Uterus (tissue), 2 donors: ENCODE measurements at regions not wholly inside any gene's neighbourhood (a gene's known extent, or its start where the extent isn't known, plus 50 kb on each side); places are given as distances from the start of the nearest gene placed in this dataset.

Experiments
- POLR2A ChIP-seq, 2 donors: fragments of 450-650 bp; IDR thresholded peaks; one replicate each; pipeline ENCODE4 v1.6.1; 2016; ENCODE audit warnings: antibody characterized with exemption in 2 of 2, mild to moderate bottlenecking in 1 of 2, moderate library complexity in 1 of 2
- TF ChIP-seq, protein P1 (sequence below), 4 experiments: fragments of 200-600 bp in 2 of 4; fragments of 450-650 bp in 2 of 4; sonication (generic) in 2 of 4; IDR thresholded peaks; one replicate each; pipeline ENCODE4 v1.5.1; 2016 to 2019; ENCODE audit warnings: antibody characterized with exemption in 4 of 4, mild to moderate bottlenecking in 2 of 4, moderate library complexity in 1 of 4

DNA sequence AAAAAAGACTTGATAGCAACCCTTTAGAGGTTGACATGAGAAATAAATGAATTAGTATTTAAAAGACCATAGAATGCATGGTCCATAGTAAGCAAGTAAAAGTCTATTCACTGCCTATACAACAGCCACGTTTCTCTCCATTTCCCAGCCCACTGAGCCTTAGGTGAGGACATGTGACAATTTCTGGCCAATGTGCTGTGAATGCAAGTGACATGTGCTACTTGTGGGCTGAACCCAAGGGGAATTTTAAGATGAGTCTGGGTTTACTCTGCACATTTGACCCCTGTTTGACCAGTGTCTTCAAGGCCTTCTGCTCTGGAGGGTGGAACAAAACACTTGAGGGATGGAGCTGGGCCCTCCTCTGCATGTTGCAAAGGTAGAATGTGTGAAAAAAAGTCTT is 384.4 kb upstream of the KLF6 start:
- TF ChIP-seq, protein P1, sequence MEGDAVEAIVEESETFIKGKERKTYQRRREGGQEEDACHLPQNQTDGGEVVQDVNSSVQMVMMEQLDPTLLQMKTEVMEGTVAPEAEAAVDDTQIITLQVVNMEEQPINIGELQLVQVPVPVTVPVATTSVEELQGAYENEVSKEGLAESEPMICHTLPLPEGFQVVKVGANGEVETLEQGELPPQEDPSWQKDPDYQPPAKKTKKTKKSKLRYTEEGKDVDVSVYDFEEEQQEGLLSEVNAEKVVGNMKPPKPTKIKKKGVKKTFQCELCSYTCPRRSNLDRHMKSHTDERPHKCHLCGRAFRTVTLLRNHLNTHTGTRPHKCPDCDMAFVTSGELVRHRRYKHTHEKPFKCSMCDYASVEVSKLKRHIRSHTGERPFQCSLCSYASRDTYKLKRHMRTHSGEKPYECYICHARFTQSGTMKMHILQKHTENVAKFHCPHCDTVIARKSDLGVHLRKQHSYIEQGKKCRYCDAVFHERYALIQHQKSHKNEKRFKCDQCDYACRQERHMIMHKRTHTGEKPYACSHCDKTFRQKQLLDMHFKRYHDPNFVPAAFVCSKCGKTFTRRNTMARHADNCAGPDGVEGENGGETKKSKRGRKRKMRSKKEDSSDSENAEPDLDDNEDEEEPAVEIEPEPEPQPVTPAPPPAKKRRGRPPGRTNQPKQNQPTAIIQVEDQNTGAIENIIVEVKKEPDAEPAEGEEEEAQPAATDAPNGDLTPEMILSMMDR (IDR thresholded peaks at IDR 0.05) = no peak
- no peak for TF ChIP-seq POLR2A (IDR thresholded peaks at IDR 0.05)
